Smooth muscle cell (in vitro differentiated cells): ENCODE measurements at regions not wholly inside any gene's neighbourhood (a gene's known extent, or its start where the extent isn't known, plus 50 kb on each side); places are given as distances from the start of the nearest gene placed in this dataset.
A peak's percentile ranks its signal among the peaks of the same experiment; 100 is the strongest.

ENCODE experiments used
- DNase-seq: peaks from one replicate; lab custom pipeline; 2025; ENCODE audit not compliant: unreplicated experiment; lab: John Stamatoyannopoulos, UW
- H2AFZ ChIP-seq: fragments of 200-600 bp; sonication (generic); 2 replicates; pipeline ENCODE4 v1.6.0; 2016; ENCODE audit warnings: antibody characterized with exemption, low read depth, mild to moderate bottlenecking
- H3F3A ChIP-seq: fragments of 200-600 bp; sonication (generic); 2 replicates; pipeline ENCODE4 v1.6.0; 2017; ENCODE audit warnings: antibody characterized with exemption, low read depth
- H3K27ac ChIP-seq: fragments of 200-600 bp; sonication (generic); 2 replicates; pipeline ENCODE4 v1.5.1; 2016; ENCODE audit warnings: low read depth, mild to moderate bottlenecking
- H3K27me3 ChIP-seq: fragments of 200-600 bp; sonication (generic); 2 replicates; pipeline ENCODE4 v1.6.1; 2016; ENCODE audit warnings: low read depth, mild to moderate bottlenecking
- H3K36me3 ChIP-seq: fragments of 200-600 bp; sonication (generic); 2 replicates; pipeline ENCODE4 v1.5.1; 2016; ENCODE audit warnings: low read depth
- H3K4me1 ChIP-seq: fragments of 200-600 bp; sonication (generic); 2 replicates; pipeline ENCODE4 v1.5.1; 2016; ENCODE audit warnings: low read depth
- H3K4me2 ChIP-seq: fragments of 200-600 bp; sonication (generic); 2 replicates; pipeline ENCODE4 v1.6.0; 2016; ENCODE audit warnings: mild to moderate bottlenecking
- H3K4me3 ChIP-seq: fragments of 200-600 bp; sonication (generic); 2 replicates; pipeline ENCODE4 v1.5.1; 2016; ENCODE audit warnings: mild to moderate bottlenecking
- H3K79me2 ChIP-seq: fragments of 200-600 bp; sonication (generic); 2 replicates; pipeline ENCODE4 v1.6.0; 2016; ENCODE audit warnings: low read depth, mild to moderate bottlenecking
- H3K9ac ChIP-seq: fragments of 200-600 bp; sonication (generic); 2 replicates; pipeline ENCODE4 v1.6.0; 2016; ENCODE audit warnings: low read depth
- H3K9me3 ChIP-seq: fragments of 200-600 bp; sonication (generic); replicated peaks from 2 replicates; pipeline ENCODE4 v1.5.1; 2016; ENCODE audit warnings: low read depth
- H4K20me1 ChIP-seq: fragments of 200-600 bp; sonication (generic); 2 replicates; pipeline ENCODE4 v1.6.0; 2016; ENCODE audit warnings: low read depth
- WGBS: methylation state at CpG from one replicate; pipeline ENCODE4 v1.1.7; 2016; ENCODE audit warnings: low lambda C conversion rate; 5-methylcytosine and 5-hydroxymethylcytosine counted together
- TF ChIP-seq, protein P1 (sequence below): fragments of 200-600 bp; sonication (generic); IDR thresholded peaks from 2 replicates; pipeline ENCODE4 v1.5.1; 2017; ENCODE audit warnings: borderline replicate concordance, mild to moderate bottlenecking, antibody characterized with exemption; ENCODE audit not compliant: insufficient read depth, poor library complexity, severe bottlenecking

DNA sequence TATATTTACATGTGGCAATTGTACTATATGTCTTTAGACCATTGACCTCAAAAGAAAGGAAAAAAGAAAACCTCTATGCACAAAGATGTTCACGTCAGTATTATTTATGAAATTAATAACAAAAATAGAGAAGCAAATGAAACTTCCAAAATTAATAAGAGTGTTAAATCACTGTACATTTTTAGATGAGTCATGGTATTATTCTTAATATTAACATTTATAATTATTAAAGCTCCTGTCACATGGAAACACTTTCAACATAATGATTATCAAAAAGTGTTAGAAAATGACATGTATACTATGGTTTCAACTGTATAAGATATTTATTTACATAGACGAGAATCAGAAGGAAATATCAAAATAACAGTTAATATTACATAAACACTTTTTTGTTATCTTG is 324.9 kb upstream of the RUNX1 start:
- no peaks in the 10 kb centered on the region for H3K79me2 ChIP-seq
- H3K4me3 ChIP-seq = no peak overlapping the region
- TF ChIP-seq, protein P1, sequence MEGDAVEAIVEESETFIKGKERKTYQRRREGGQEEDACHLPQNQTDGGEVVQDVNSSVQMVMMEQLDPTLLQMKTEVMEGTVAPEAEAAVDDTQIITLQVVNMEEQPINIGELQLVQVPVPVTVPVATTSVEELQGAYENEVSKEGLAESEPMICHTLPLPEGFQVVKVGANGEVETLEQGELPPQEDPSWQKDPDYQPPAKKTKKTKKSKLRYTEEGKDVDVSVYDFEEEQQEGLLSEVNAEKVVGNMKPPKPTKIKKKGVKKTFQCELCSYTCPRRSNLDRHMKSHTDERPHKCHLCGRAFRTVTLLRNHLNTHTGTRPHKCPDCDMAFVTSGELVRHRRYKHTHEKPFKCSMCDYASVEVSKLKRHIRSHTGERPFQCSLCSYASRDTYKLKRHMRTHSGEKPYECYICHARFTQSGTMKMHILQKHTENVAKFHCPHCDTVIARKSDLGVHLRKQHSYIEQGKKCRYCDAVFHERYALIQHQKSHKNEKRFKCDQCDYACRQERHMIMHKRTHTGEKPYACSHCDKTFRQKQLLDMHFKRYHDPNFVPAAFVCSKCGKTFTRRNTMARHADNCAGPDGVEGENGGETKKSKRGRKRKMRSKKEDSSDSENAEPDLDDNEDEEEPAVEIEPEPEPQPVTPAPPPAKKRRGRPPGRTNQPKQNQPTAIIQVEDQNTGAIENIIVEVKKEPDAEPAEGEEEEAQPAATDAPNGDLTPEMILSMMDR = no peak
- H3K9ac ChIP-seq = no peak overlapping the region
- no peaks in the 10 kb centered on the region for H3K9me3 ChIP-seq
- H3K36me3 ChIP-seq = no peaks in the 10 kb centered on the region
- no peaks in the 10 kb centered on the region for H3K27me3 ChIP-seq
- no peaks in the 10 kb centered on the region for H4K20me1 ChIP-seq
- H2AFZ ChIP-seq = no peak overlapping the region
- DNase-seq = no peak
- H3K4me1 ChIP-seq = no peaks in the 10 kb centered on the region
- H3K27ac ChIP-seq = peak overlapping the region; percentile 50
- WGBS = 93% methylated on average over 2 of the region's 2 CpGs
- no peak overlapping the region for H3K4me2 ChIP-seq
- no peaks in the 10 kb centered on the region for H3F3A ChIP-seq

DNA sequence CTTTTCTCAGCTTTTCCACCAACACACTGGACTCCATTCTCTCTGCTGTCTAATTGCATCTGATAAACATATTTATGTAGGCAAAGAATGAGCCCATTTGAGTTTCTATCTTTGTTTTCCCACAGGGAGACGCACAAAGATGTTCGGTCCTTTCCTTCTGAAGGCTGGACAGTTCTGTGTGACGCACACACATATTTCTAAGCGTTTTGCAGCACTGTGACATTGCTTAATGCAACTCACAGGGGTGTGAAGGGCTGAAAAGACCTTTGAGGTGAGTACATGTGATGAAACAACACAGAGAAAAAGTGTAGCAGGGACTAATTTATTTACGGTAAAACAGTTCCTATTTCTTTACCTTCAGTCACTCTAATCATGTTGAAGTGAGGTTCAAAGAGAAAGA is 323.1 kb upstream of the RUNX1 start:
- Histone ChIP-seq H3K36me3 (no peaks in the 10 kb centered on the region), H3K79me2 (no peaks in the 10 kb centered on the region), H3F3A (peaks cover 10% of the 10 kb centered on the region), H3K4me1 (peaks cover 8% of the 10 kb centered on the region), H3K4me2 (no peak overlapping the region), H2AFZ (peak overlapping the region; percentile 71), H3K27me3 (no peaks in the 10 kb centered on the region), H3K4me3 (no peak overlapping the region), H4K20me1 (no peaks in the 10 kb centered on the region), H3K27ac (no peak overlapping the region), H3K9ac (no peak overlapping the region), H3K9me3 (no peaks in the 10 kb centered on the region)
- no peak for DNase-seq
- TF ChIP-seq, protein P1 = no peak
- 84% methylated on average over 5 of the region's 5 CpGs for WGBS

DNA sequence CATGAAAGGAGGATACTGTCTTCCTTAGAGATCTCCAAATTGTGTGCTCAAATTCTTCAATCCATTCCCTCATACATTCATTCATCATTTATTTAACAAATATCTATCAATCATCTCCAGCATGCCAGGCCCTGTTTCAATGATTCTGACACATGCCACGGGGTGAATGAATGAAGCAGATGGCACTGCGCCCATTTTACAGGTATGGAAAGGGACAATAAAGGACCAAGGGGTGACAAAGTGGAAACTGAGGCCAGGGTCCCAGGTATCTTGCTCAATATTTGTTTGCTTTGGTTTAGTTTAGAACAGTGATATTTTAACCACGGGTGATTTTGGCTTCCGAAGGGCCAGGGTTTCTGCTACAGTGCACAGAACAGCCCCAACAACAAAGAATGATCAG is 321.6 kb upstream of the RUNX1 start:
- Histone ChIP-seq H3K36me3 (no peaks in the 10 kb centered on the region), H3K4me2 (no peak overlapping the region), H3K4me1 (peaks cover 8% of the 10 kb centered on the region), H3K27me3 (no peaks in the 10 kb centered on the region), H4K20me1 (no peaks in the 10 kb centered on the region), H3K9me3 (no peaks in the 10 kb centered on the region), H3F3A (peaks cover 16% of the 10 kb centered on the region), H3K9ac (no peak overlapping the region), H3K27ac (no peak overlapping the region), H2AFZ (no peak overlapping the region), H3K4me3 (no peak overlapping the region), H3K79me2 (no peaks in the 10 kb centered on the region)
- TF ChIP-seq, protein P1 = no peak
- no peak for DNase-seq
- 96% methylated on average over 4 of the region's 4 CpGs for WGBS

DNA sequence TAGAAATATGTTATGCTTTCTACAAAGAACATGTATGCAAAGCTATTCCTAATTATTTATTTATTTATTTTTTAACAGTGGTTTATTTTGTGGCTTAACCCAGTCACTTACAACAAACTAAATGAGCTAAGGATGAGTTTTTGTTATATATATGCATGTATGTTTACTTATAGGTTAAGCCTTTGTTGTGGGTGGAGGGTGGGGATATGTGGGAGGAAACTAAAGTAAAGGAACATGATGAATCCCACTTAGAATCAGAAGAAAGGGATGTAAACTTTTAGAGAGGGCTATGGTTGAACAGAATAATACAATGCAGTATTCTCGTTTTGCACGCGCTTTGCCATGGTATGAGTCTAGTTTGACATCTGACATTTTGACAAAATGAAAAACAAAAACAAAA is 321.0 kb upstream of the RUNX1 start:
- Histone ChIP-seq H3K27me3 (no peaks in the 10 kb centered on the region), H3K4me3 (no peak overlapping the region), H3K4me1 (peaks cover 8% of the 10 kb centered on the region), H3K9ac (no peak overlapping the region), H3K27ac (no peak overlapping the region), H2AFZ (no peak overlapping the region), H3K79me2 (no peaks in the 10 kb centered on the region), H3F3A (peaks cover 16% of the 10 kb centered on the region), H3K36me3 (no peaks in the 10 kb centered on the region), H3K9me3 (no peaks in the 10 kb centered on the region), H4K20me1 (no peaks in the 10 kb centered on the region), H3K4me2 (no peak overlapping the region)
- 87% methylated on average over 3 of the region's 3 CpGs for WGBS
- TF ChIP-seq, protein P1 = no peak
- DNase-seq = no peak
